Psoas muscle (tissue), 7 donors: ENCODE measurements at regions not wholly inside any gene's neighbourhood (a gene's known extent, or its start where the extent isn't known, plus 50 kb on each side); places are given as distances from the start of the nearest gene placed in this dataset.
"Not testable (repeated sequence)": the region's sequence is repeated elsewhere in the genome, so short reads cannot be mapped to it uniquely, and the experiment has no call there.

ENCODE experiments used
- ATAC-seq, 4 donors: fragments of 200-7000 bp; cut with Tn5 transposase; one replicate each; pipeline ENCODE4 v1.9.1; 2020; ENCODE audit warnings: moderate library complexity in 3 of 4, mild to moderate bottlenecking in 2 of 4
- DNase-seq, 2 donors: peaks; one replicate each; pipeline ENCODE4 v3.0.0-alpha.2; 2020
- H3K27ac ChIP-seq: fragments of 200-600 bp; one replicate; pipeline ENCODE4 v1.8.0; 2022
- H3K27me3 ChIP-seq, 3 donors: fragments of 200-600 bp in 1 of 3; one replicate each; pipeline versions ENCODE4 v1.6.1 to v1.8.0; 2013 to 2022; ENCODE audit warnings: low read length in 2 of 3, mild to moderate bottlenecking in 2 of 3, moderate library complexity in 1 of 3; ENCODE audit not compliant: insufficient read depth in 3 of 3
- H3K36me3 ChIP-seq, 2 donors: fragments of 200-600 bp in 1 of 2; one replicate each; pipeline versions ENCODE4 v1.6.1 to v1.8.0; 2013 to 2022; ENCODE audit warnings: low read depth in 1 of 2, mild to moderate bottlenecking in 1 of 2, moderate library complexity in 1 of 2; ENCODE audit not compliant: insufficient read depth in 1 of 2
- H3K4me1 ChIP-seq: fragments of 200-600 bp; one replicate; pipeline ENCODE4 v1.8.0; 2022
- H3K4me3 ChIP-seq: fragments of 200-600 bp; one replicate; pipeline ENCODE4 v1.8.0; 2022; ENCODE audit warnings: mild to moderate bottlenecking
- H3K9me3 ChIP-seq: fragments of 200-600 bp; one replicate; pipeline ENCODE4 v1.8.0; 2022
- WGBS, 3 donors: extraction: QIAGEN DNeasy Blood & Tissue Kit; methylation state at CpG; one replicate each; pipeline versions ENCODE4 v1.1.6 to v1.1.7; 2013; 5-methylcytosine and 5-hydroxymethylcytosine counted together
- intact Hi-C, 2 donors: fragments of 100-400 bp; cut with DNase I; formaldehyde crosslinking; loops; one replicate each; pipeline versions ENCODE4 v1.11.0 to v1.14.2; 2022
- TF ChIP-seq, protein P1 (sequence below): fragments of 200-600 bp; IDR thresholded peaks from one replicate; pipeline ENCODE4 v1.8.0; 2022; ENCODE audit warnings: antibody characterized with exemption
- donor health status: healthy with polysubstance abuse.
- donor health status: DM: no; HTN: no; CAD: no; lungs with moderate emphysema.
- donor health status: Bipolar disorder and iron deficiency.
- donor health status: healthy.
- donor health status: DM: yes; HTN: yes; CAD: no.
- donor health status: DM: no; HTN: no; CAD: no.
- donor health status: DM: yes; HTN: yes; CAD: no.

- TF ChIP-seq, protein P1, sequence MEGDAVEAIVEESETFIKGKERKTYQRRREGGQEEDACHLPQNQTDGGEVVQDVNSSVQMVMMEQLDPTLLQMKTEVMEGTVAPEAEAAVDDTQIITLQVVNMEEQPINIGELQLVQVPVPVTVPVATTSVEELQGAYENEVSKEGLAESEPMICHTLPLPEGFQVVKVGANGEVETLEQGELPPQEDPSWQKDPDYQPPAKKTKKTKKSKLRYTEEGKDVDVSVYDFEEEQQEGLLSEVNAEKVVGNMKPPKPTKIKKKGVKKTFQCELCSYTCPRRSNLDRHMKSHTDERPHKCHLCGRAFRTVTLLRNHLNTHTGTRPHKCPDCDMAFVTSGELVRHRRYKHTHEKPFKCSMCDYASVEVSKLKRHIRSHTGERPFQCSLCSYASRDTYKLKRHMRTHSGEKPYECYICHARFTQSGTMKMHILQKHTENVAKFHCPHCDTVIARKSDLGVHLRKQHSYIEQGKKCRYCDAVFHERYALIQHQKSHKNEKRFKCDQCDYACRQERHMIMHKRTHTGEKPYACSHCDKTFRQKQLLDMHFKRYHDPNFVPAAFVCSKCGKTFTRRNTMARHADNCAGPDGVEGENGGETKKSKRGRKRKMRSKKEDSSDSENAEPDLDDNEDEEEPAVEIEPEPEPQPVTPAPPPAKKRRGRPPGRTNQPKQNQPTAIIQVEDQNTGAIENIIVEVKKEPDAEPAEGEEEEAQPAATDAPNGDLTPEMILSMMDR: no peak
- ATAC-seq (no peak), DNase-seq (no peak)
- intact Hi-C loops: no loop called here
- Histone ChIP-seq H3K27ac (no peak overlapping the region), H3K4me1 (no peaks in the 10 kb centered on the region), H3K36me3 (no peaks in the 10 kb centered on the region), H3K4me3 (no peak overlapping the region), H3K27me3 (no peaks in the 10 kb centered on the region), H3K9me3 (no peaks in the 10 kb centered on the region)
- 72 to 75% (median 74%) methylated on average over 3 of the region's 3 CpGs for WGBS, 3 donors
Measured at GRCh38 chr3:82586414-82586813, 825.0 kb upstream of the GBE1 start.

- H3K9me3 ChIP-seq, ATAC-seq, DNase-seq, H3K36me3 ChIP-seq, intact Hi-C loops, H3K27ac ChIP-seq, H3K27me3 ChIP-seq, H3K4me3 ChIP-seq, H3K4me1 ChIP-seq: not testable (repeated sequence)
- WGBS, 3 donors: 66 to 92% (median 68%) methylated on average over 5 of the region's 5 CpGs
Measured at GRCh38 chr3:82586002-82586401, 824.6 kb upstream of the GBE1 start.

DNA sequence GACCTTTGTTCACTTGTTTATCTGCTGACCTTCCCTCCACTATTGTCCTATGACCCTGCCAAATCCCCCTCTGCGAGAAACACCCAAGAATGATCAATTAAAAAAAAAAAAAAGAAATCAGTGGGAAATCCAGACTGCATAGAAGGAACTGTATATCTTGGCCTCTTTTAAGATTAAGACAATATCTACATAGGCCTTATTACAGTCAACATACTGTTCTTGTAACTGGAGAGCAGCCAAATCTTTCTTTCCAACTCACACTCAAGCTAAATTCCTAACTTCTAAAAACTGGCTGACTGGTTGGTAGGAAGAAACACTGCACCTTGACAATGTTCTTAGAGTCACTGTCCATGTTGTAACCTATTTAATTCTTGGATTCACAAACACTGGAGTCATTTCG lies 824.1 kb upstream of the GBE1 start:
- H3K36me3 ChIP-seq, H3K9me3 ChIP-seq, DNase-seq, intact Hi-C loops, H3K27me3 ChIP-seq, H3K4me3 ChIP-seq, H3K27ac ChIP-seq, H3K4me1 ChIP-seq, ATAC-seq: not testable (repeated sequence)
- WGBS, 3 donors: 76 to 88% (median 83%) methylated on average over 2 of the region's 2 CpGs

DNA sequence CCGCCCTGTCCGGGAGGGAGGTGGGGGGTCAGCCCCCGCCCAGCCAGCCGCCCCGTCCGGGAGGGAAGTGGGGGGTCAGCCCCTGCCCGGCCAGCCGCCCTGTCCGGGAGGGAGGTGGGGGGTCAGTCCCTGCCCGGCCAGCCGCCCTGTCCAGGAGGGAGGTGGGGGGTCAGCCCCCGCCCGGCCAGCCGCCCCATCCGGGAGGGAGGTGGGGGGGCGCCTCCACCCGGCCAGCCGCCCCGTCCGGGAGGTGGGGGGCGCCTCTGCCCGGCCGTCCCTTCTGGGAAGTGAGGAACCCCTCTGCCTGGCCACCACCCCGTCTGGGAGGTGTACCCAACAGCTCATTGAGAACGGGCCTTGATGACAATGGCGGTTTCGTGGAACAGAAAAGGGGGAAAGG lies 823.4 kb upstream of the GBE1 start:
- H3K27me3 ChIP-seq, H3K4me1 ChIP-seq, H3K4me3 ChIP-seq, DNase-seq, H3K9me3 ChIP-seq, intact Hi-C loops, ATAC-seq, H3K27ac ChIP-seq, H3K36me3 ChIP-seq: not testable (repeated sequence)
- WGBS, 3 donors: 92 to 98% (median 93%) methylated on average over 7 to 27 of the region's 27 CpGs

DNA sequence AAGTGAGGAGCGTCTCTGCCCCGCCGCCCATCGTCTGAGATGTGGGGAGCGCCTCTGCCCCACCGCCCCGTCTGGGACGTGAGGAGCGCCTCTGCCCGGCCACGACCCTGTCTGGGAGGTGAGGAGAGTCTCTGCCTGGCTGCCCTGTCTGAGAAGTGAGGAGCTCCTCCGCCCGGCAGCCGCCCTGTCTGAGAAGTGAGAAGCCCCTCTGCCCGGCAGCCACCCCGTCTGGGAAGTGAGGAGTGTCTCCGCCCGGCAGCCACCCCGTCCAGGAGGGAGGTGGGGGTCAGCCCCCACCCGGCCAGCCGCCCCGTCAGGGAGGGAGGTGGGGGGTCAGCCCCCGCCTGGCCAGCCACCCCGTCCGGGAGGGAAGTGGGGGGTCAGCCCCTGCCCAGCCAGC lies 823.0 kb upstream of the GBE1 start:
- H3K36me3 ChIP-seq, H3K9me3 ChIP-seq, intact Hi-C loops, ATAC-seq, H3K27ac ChIP-seq, H3K4me1 ChIP-seq, H3K4me3 ChIP-seq, DNase-seq, H3K27me3 ChIP-seq: not testable (repeated sequence)
- 86 to 95% (median 93%) methylated on average over 7 to 25 of the region's 25 CpGs for WGBS, 3 donors

GRCh38 chr3:82581350-82581749 lies 819.9 kb upstream of the GBE1 start:
- Histone ChIP-seq H3K27me3 (no peaks in the 10 kb centered on the region), H3K36me3 (no peaks in the 10 kb centered on the region), H3K27ac (no peak overlapping the region), H3K4me1 (no peaks in the 10 kb centered on the region), H3K4me3 (no peak overlapping the region), H3K9me3 (no peaks in the 10 kb centered on the region)
- intact Hi-C loops: no loop called here
- WGBS, 3 donors: 69 to 75% (median 73%) methylated on average over 3 of the region's 3 CpGs
- DNase-seq (no peak), ATAC-seq (no peak)
- TF ChIP-seq, protein P1: no peak

DNA sequence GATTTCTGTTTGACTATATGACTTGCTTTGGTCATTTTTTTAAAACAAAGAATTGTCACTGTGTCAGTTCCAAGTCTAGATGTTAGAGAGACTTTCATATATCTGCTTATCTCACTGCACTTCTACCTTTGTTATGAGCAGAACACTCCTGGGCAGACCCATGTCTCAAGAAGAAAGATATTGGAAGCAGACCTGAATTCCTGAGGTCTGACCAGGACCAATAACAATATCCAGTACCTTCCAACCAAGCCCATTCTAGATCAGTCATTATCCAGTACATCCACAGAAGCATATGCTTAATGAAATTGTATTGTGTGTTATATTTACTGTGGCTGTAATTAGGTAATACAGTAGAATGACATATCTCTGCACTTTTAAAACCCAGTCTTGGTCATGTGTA lies 811.3 kb upstream of the GBE1 start:
- Histone ChIP-seq H3K27ac (no peak overlapping the region), H3K36me3 (no peaks in the 10 kb centered on the region), H3K9me3 (no peaks in the 10 kb centered on the region), H3K27me3 (no peaks in the 10 kb centered on the region), H3K4me3 (no peak overlapping the region), H3K4me1 (no peaks in the 10 kb centered on the region)
- DNase-seq (no peak), ATAC-seq (no peak)
- intact Hi-C loops: no loop called here
- TF ChIP-seq, protein P1: no peak
